ENCODE measurements at regions not wholly inside any gene's neighbourhood (a gene's known extent, or its start where the extent isn't known, plus 50 kb on each side); places are given as distances from the start of the nearest gene placed in this dataset.

DNA sequence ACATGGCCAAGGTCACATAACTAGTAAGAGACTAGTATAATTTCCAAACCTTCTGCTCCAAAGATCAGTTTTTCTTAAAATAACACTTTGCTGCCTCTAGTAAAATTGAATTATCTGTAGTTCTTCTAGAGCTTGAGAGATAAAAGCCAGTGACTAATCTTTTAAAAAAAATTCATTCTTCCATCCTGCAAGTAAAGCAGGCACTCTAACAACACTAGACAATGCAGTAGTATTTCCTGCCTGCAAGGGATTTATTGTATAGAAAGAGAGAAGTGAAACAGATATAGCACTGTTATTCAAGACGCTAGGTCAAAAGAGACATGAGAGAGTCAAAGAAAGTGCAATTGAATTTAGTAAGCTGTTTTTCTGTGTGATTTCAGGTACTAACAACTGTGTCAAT is 159.5 kb upstream of the TBC1D5 start:
- Histone ChIP-seq H3K23me2 (ENCODE audit: insufficient read length, low read depth, low read length, poor library complexity, severe bottlenecking) (no peaks in the 10 kb centered on the region), H2AK5ac (ENCODE audit: insufficient read length, low read length) (no peak overlapping the region), H3K4ac (ENCODE audit: low read depth, low read length) (no peak overlapping the region), H4K20me1 (ENCODE audit: control insufficient read depth, insufficient read depth, insufficient read length) (no peaks in the 10 kb centered on the region), H2AFZ (ENCODE audit: low read length) (no peak overlapping the region), H3K18ac (ENCODE audit: insufficient read length, low read depth, low read length) (no peak overlapping the region), H3K56ac (ENCODE audit: insufficient read length, low read depth, low read length) (no peak overlapping the region), H4K8ac (replicated peaks; ENCODE audit: insufficient read length, low read depth, low read length) (no peak overlapping the region), H2BK15ac (ENCODE audit: low read depth, low read length) (no peak overlapping the region), H3K79me2 (ENCODE audit: insufficient read depth, low read length) (0 out of 2 replicates have a peak, but pooled peaks cover 2% of the 10 kb centered on the region), H4K5ac (ENCODE audit: insufficient read length, low read depth, low read length) (no peak overlapping the region), H3K27ac (ENCODE audit: insufficient read length, low read depth, low read length) (no peak overlapping the region), H3K4me2 (ENCODE audit: insufficient read depth, insufficient read length, low read length) (no peak overlapping the region), H4K91ac (ENCODE audit: insufficient read length, low read depth, low read length) (no peak overlapping the region), H2BK120ac (ENCODE audit: low read depth, low read length, poor library complexity, severe bottlenecking) (no peak overlapping the region), H3T11ph (ENCODE audit: low read length) (no peak overlapping the region), H3K4me1 (ENCODE audit: insufficient read depth, low read length) (no peaks in the 10 kb centered on the region), H3K9me3 (ENCODE audit: control insufficient read depth, low read depth, low read length) (no peaks in the 10 kb centered on the region), H2BK12ac (ENCODE audit: insufficient read length, low read depth, low read length) (no peak overlapping the region), H3K79me1 (ENCODE audit: insufficient read depth, low read depth, low read length, poor library complexity, severe bottlenecking) (peaks cover 10% of the 10 kb centered on the region), H3K23ac (ENCODE audit: insufficient read length, low read depth, low read length) (no peak overlapping the region), H3K9ac (ENCODE audit: extremely low read depth, insufficient read length, low read length) (no peak overlapping the region), H3K27me3 (ENCODE audit: insufficient read depth, low read length) (no peaks in the 10 kb centered on the region), H2BK5ac (ENCODE audit: insufficient read length, low read length) (no peak overlapping the region), H2BK20ac (ENCODE audit: low read depth, low read length, poor library complexity, severe bottlenecking) (no peak overlapping the region), H3K14ac (ENCODE audit: insufficient read depth, low read length) (no peak overlapping the region)
- no peak overlapping the region for H3K4me3 Mint-ChIP-seq
- H3K27ac Mint-ChIP-seq, result no peak overlapping the region
- H3K4me1 Mint-ChIP-seq, result peaks cover 0 to 3% of the 10 kb centered on the region in 2 experiments; a peak in 1 of 4 replicates
- peaks cover 7 to 8% of the 10 kb centered on the region in 2 experiments; a peak in 3 of 5 replicates for H3K9me3 Mint-ChIP-seq
- DNase-seq, result no peak
- no CpG with 5 or more reads among the region's 1 CpG for WGBS (ENCODE audit: extremely low coverage, insufficient read length, low lambda C conversion rate)
- H3K27me3 Mint-ChIP-seq (ENCODE audit: low read depth), result no peaks in the 10 kb centered on the region
- TF ChIP-seq, protein P1, sequence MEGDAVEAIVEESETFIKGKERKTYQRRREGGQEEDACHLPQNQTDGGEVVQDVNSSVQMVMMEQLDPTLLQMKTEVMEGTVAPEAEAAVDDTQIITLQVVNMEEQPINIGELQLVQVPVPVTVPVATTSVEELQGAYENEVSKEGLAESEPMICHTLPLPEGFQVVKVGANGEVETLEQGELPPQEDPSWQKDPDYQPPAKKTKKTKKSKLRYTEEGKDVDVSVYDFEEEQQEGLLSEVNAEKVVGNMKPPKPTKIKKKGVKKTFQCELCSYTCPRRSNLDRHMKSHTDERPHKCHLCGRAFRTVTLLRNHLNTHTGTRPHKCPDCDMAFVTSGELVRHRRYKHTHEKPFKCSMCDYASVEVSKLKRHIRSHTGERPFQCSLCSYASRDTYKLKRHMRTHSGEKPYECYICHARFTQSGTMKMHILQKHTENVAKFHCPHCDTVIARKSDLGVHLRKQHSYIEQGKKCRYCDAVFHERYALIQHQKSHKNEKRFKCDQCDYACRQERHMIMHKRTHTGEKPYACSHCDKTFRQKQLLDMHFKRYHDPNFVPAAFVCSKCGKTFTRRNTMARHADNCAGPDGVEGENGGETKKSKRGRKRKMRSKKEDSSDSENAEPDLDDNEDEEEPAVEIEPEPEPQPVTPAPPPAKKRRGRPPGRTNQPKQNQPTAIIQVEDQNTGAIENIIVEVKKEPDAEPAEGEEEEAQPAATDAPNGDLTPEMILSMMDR (conservative IDR thresholded peaks at IDR 0.05), result no peak
- H3K36me3 Mint-ChIP-seq (ENCODE audit: insufficient read depth in 1 of 3, low read depth in 3 of 3), result peaks cover 3 to 18% (median 12%) of the 10 kb centered on the region in 3 experiments; a peak in 6 of 7 replicates
